ENCODE measurements at regions not wholly inside any gene's neighbourhood (a gene's known extent, or its start where the extent isn't known, plus 50 kb on each side); places are given as distances from the start of the nearest gene placed in this dataset.

GRCh38 chr1:214216021-214216420 is 64.9 kb upstream of the SMYD2 start:
- peaks cover 9% of the 10 kb centered on the region for H3K4me1 ChIP-seq (ENCODE audit: insufficient read depth, poor library complexity, severe bottlenecking)
- TF ChIP-seq, protein P1, sequence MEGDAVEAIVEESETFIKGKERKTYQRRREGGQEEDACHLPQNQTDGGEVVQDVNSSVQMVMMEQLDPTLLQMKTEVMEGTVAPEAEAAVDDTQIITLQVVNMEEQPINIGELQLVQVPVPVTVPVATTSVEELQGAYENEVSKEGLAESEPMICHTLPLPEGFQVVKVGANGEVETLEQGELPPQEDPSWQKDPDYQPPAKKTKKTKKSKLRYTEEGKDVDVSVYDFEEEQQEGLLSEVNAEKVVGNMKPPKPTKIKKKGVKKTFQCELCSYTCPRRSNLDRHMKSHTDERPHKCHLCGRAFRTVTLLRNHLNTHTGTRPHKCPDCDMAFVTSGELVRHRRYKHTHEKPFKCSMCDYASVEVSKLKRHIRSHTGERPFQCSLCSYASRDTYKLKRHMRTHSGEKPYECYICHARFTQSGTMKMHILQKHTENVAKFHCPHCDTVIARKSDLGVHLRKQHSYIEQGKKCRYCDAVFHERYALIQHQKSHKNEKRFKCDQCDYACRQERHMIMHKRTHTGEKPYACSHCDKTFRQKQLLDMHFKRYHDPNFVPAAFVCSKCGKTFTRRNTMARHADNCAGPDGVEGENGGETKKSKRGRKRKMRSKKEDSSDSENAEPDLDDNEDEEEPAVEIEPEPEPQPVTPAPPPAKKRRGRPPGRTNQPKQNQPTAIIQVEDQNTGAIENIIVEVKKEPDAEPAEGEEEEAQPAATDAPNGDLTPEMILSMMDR (IDR thresholded peaks at IDR 0.05; ENCODE audit: poor library complexity, severe bottlenecking) = no peak
- no peak for ATAC-seq (ENCODE audit: low read depth)
- no peak for DNase-seq (ENCODE audit: low spot score)
- no peaks in the 10 kb centered on the region for H3K36me3 ChIP-seq (ENCODE audit: low read depth)
- H3K27ac ChIP-seq (ENCODE audit: poor library complexity, severe bottlenecking) = no peak overlapping the region
- H3K27me3 ChIP-seq (ENCODE audit: insufficient read depth, poor library complexity, severe bottlenecking) = no peaks in the 10 kb centered on the region
- no peak overlapping the region for H3K4me3 ChIP-seq (ENCODE audit: severe bottlenecking)
- H3K9me3 ChIP-seq (ENCODE audit: severe bottlenecking) = no peaks in the 10 kb centered on the region

DNA sequence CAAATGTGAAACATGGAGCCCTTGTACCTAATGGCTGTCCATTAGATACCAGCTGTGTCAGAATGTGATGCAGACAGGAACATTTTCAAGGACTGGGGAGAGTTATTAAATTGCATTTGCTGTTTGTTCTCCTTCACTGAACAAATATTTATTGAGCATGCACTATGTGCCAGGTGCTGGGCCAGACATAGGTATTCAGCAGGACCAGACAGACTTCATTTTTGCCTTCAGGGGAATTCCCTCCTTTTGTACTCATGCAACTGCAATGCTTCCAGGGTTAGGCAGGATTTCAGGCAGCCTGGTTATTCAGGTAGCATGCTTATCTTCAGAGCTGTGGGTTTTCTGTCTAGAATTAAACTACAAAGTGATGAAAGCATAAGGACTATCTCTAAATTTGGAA is 64.2 kb upstream of the SMYD2 start:
- TF ChIP-seq, protein P1 (IDR thresholded peaks at IDR 0.05; ENCODE audit: poor library complexity, severe bottlenecking) = no peak
- Histone ChIP-seq H3K4me3 (ENCODE audit: severe bottlenecking) (no peak overlapping the region), H3K4me1 (ENCODE audit: insufficient read depth, poor library complexity, severe bottlenecking) (peaks cover 9% of the 10 kb centered on the region), H3K27ac (ENCODE audit: poor library complexity, severe bottlenecking) (no peak overlapping the region), H3K27me3 (ENCODE audit: insufficient read depth, poor library complexity, severe bottlenecking) (no peaks in the 10 kb centered on the region), H3K9me3 (ENCODE audit: severe bottlenecking) (no peaks in the 10 kb centered on the region), H3K36me3 (ENCODE audit: low read depth) (no peaks in the 10 kb centered on the region)
- no peak for ATAC-seq (ENCODE audit: low read depth)
- DNase-seq (ENCODE audit: low spot score) = no peak

- no peak for DNase-seq (ENCODE audit: low spot score)
- Histone ChIP-seq H3K4me3 (ENCODE audit: severe bottlenecking) (no peak overlapping the region), H3K27me3 (ENCODE audit: insufficient read depth, poor library complexity, severe bottlenecking) (no peaks in the 10 kb centered on the region), H3K27ac (ENCODE audit: poor library complexity, severe bottlenecking) (no peak overlapping the region), H3K4me1 (ENCODE audit: insufficient read depth, poor library complexity, severe bottlenecking) (no peaks in the 10 kb centered on the region), H3K9me3 (ENCODE audit: severe bottlenecking) (no peaks in the 10 kb centered on the region), H3K36me3 (ENCODE audit: low read depth) (no peaks in the 10 kb centered on the region)
- no peak for ATAC-seq (ENCODE audit: low read depth)
- TF ChIP-seq, protein P1 (IDR thresholded peaks at IDR 0.05; ENCODE audit: poor library complexity, severe bottlenecking) = no peak
These were observed 61.1 kb upstream of the SMYD2 start for GRCh38 chr1:214219902-214220301.

DNA sequence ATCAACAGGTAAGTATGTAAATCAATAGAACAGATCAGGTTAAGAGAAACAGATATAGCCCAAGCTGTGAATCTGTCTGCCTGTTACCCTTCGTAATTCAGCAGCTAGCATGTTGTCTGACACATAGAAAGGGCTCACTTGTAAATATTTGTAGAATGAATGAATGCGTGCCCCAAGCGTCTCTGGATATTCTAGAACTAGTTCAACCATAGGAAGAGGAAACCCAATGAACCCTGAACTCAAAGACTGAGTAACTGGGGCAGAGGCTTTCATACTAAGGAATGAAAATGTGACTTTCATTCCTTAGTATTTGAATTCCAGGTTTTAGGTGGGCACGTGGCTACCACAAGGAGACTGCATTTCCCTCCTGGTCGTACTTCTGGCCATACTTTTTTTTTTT is 60.1 kb upstream of the SMYD2 start:
- H3K36me3 ChIP-seq (ENCODE audit: low read depth) = no peaks in the 10 kb centered on the region
- no peaks in the 10 kb centered on the region for H3K9me3 ChIP-seq (ENCODE audit: severe bottlenecking)
- TF ChIP-seq, protein P1 (IDR thresholded peaks at IDR 0.05; ENCODE audit: poor library complexity, severe bottlenecking) = no peak
- no peak overlapping the region for H3K4me3 ChIP-seq (ENCODE audit: severe bottlenecking)
- H3K4me1 ChIP-seq (ENCODE audit: insufficient read depth, poor library complexity, severe bottlenecking) = no peaks in the 10 kb centered on the region
- no peaks in the 10 kb centered on the region for H3K27me3 ChIP-seq (ENCODE audit: insufficient read depth, poor library complexity, severe bottlenecking)
- no peak for ATAC-seq (ENCODE audit: low read depth)
- H3K27ac ChIP-seq (ENCODE audit: poor library complexity, severe bottlenecking) = no peak overlapping the region
- DNase-seq (ENCODE audit: low spot score) = no peak

DNA sequence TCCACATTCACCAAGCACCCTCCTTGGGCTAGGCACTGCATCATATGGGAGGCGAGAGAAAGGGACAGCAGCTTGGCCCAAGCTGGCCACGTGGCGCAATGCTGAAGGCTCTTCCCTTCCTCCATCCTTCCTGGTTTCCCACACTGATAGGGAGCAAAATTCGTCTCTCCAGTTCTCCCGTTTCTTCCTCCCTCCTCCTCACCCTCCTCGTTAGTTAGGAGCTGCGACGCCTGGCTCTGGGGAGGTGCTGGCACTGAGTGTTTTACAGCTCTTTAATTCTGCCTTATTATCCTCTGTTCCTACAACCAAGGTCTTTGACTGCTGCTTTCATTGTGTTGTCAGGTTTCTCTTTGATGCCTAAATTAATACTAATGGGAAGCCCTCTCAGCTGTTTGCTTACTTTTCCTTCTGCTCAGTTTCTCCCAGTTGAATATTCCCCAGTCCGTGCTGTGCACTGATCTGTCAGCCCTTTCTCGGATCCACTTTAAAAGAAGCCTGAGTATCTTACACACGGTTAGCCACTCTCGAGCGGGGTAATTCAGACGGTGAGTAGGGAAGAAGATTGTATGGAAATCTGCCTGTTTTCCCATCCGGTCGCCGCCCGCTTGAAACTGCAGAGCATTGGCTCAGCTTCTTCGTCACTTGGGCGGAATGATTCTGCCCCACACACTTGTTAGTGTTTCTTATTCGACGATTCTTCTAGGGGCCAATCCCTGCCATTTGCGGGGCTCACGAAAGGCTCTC is 56.2 kb upstream of the SMYD2 start:
- H3K9me3 ChIP-seq (ENCODE audit: severe bottlenecking) = no peaks in the 10 kb centered on the region
- no peaks in the 10 kb centered on the region for H3K27me3 ChIP-seq (ENCODE audit: insufficient read depth, poor library complexity, severe bottlenecking)
- no peaks in the 10 kb centered on the region for H3K36me3 ChIP-seq (ENCODE audit: low read depth)
- H3K4me1 ChIP-seq (ENCODE audit: insufficient read depth, poor library complexity, severe bottlenecking) = no peaks in the 10 kb centered on the region
- H3K4me3 ChIP-seq (ENCODE audit: severe bottlenecking) = no peak overlapping the region
- ATAC-seq (ENCODE audit: low read depth) = no peak
- H3K27ac ChIP-seq (ENCODE audit: poor library complexity, severe bottlenecking) = no peak overlapping the region
- TF ChIP-seq, protein P1 (IDR thresholded peaks at IDR 0.05; ENCODE audit: poor library complexity, severe bottlenecking) = no peak
- no peak for DNase-seq (ENCODE audit: low spot score)
